ENCODE measurements at regions not wholly inside any gene's neighbourhood (a gene's known extent, or its start where the extent isn't known, plus 50 kb on each side); places are given as distances from the start of the nearest gene placed in this dataset.

GRCh38 chr4:19748519-19749479 lies 502.9 kb upstream of the SLIT2 start:
- DNase-seq (ENCODE audit: low spot score in 2 of 2) = no peak
- TF ChIP-seq CTCF (IDR thresholded peaks at IDR 0.05) = no peak

GRCh38 chr4:19746377-19746776 lies 505.3 kb upstream of the SLIT2 start:
- Histone ChIP-seq H3K27ac (no peak overlapping the region), H3K27me3 (no peaks in the 10 kb centered on the region), H3K9me3 (no peaks in the 10 kb centered on the region), H3K4me3 (no peak overlapping the region), H3K36me3 (no peaks in the 10 kb centered on the region), H3K4me1 (no peaks in the 10 kb centered on the region)
- no peak for DNase-seq (ENCODE audit: low spot score in 2 of 2)
- intact Hi-C loops (cut with DNase I) = no loop called here
- TF ChIP-seq CTCF (IDR thresholded peaks at IDR 0.05) = no peak

More at GRCh38 chr4:19748519-19749479, 502.9 kb upstream of the SLIT2 start:
- Histone ChIP-seq H3K4me1 (no peaks in the 10 kb centered on the region), H3K27ac (no peak overlapping the region), H3K27me3 (no peaks in the 10 kb centered on the region), H3K9me3 (no peaks in the 10 kb centered on the region), H3K36me3 (no peaks in the 10 kb centered on the region), H3K4me3 (no peak overlapping the region)
- intact Hi-C loops (cut with DNase I) = no loop called here

- H3K27ac ChIP-seq = no peak overlapping the region
- no peaks in the 10 kb centered on the region for H3K27me3 ChIP-seq
- H3K9me3 ChIP-seq = no peaks in the 10 kb centered on the region
- intact Hi-C loops (cut with DNase I) = no loop called here
- no peak for DNase-seq (ENCODE audit: low spot score in 2 of 2)
- no peaks in the 10 kb centered on the region for H3K36me3 ChIP-seq
- H3K4me3 ChIP-seq = no peak overlapping the region
- TF ChIP-seq CTCF (IDR thresholded peaks at IDR 0.05) = no peak
- no peaks in the 10 kb centered on the region for H3K4me1 ChIP-seq
Measured at GRCh38 chr4:19743115-19743638, 508.5 kb upstream of the SLIT2 start.

GRCh38 chr4:19739101-19739651 lies 512.5 kb upstream of the SLIT2 start:
- Histone ChIP-seq H3K27ac (no peak overlapping the region), H3K27me3 (no peaks in the 10 kb centered on the region), H3K4me3 (no peak overlapping the region), H3K36me3 (no peaks in the 10 kb centered on the region), H3K9me3 (no peaks in the 10 kb centered on the region), H3K4me1 (no peaks in the 10 kb centered on the region)
- intact Hi-C loops (cut with DNase I) = no loop called here
- no peak for TF ChIP-seq CTCF (IDR thresholded peaks at IDR 0.05)
- DNase-seq (ENCODE audit: low spot score in 2 of 2) = no peak

GRCh38 chr4:19736968-19737756 lies 514.5 kb upstream of the SLIT2 start:
- Histone ChIP-seq H3K27ac (no peak overlapping the region), H3K4me1 (no peaks in the 10 kb centered on the region), H3K9me3 (no peaks in the 10 kb centered on the region), H3K4me3 (no peak overlapping the region), H3K27me3 (no peaks in the 10 kb centered on the region), H3K36me3 (no peaks in the 10 kb centered on the region)
- intact Hi-C loops (cut with DNase I) = no loop called here
- TF ChIP-seq CTCF (IDR thresholded peaks at IDR 0.05) = no peak
- no peak for DNase-seq (ENCODE audit: low spot score in 2 of 2)

Measured in ascending aorta (tissue), 2 donors.